Esophagus muscularis mucosa (tissue), 3 donors: ENCODE measurements at regions not wholly inside any gene's neighbourhood (a gene's known extent, or its start where the extent isn't known, plus 50 kb on each side); places are given as distances from the start of the nearest gene placed in this dataset.

Experiments
- POLR2A ChIP-seq: fragments of 450-650 bp; IDR thresholded peaks from one replicate; pipeline ENCODE4 v1.6.1; 2017; ENCODE audit warnings: antibody characterized with exemption, moderate library complexity, mild to moderate bottlenecking, low read depth
- TF ChIP-seq, protein P1 (sequence below), 3 experiments: fragments of 200-600 bp in 2 of 3; fragments of 450-650 bp in 1 of 3; sonication (generic) in 2 of 3; IDR thresholded peaks; one replicate each; pipeline ENCODE4 v1.5.1; 2017 to 2019; ENCODE audit warnings: antibody characterized with exemption in 3 of 3, mild to moderate bottlenecking in 2 of 3, moderate library complexity in 1 of 3

DNA sequence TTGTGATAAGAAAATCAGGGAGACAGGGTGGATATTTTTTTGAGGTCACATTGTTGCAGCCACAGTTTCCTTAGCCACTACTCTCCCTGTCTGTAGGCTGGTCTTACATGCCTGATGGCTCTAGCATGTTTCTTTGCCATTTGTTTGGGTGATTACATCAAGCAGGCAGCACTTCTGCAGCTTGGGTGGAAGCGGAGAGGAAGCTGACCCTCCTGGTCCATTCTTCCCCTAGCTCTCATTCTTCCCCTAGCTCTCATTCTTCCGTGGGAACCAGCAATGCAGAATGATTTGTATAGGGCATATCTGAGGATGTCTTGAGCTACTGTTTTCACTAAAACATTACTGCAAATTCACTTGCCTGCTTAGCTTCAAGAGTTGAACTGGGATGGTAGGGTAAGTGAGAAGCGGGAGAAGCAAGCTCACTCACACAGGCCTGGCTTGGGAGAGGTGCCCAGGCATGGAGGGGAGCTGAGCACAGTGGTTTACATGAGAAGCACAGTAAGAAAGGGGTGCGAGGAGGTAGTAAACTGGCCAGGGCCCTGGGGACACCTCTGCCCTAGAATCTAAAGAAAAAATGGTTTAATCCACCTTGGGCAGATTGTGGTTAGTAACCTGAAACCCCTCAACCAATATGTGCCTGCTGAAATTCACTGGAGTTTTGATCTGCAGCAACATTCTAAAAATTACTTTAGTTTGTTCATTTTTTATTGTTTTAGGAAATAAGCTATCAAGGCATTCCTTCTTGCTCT is 538.9 kb downstream of the RFC3 start:
- no peak for TF ChIP-seq POLR2A
- TF ChIP-seq, protein P1, sequence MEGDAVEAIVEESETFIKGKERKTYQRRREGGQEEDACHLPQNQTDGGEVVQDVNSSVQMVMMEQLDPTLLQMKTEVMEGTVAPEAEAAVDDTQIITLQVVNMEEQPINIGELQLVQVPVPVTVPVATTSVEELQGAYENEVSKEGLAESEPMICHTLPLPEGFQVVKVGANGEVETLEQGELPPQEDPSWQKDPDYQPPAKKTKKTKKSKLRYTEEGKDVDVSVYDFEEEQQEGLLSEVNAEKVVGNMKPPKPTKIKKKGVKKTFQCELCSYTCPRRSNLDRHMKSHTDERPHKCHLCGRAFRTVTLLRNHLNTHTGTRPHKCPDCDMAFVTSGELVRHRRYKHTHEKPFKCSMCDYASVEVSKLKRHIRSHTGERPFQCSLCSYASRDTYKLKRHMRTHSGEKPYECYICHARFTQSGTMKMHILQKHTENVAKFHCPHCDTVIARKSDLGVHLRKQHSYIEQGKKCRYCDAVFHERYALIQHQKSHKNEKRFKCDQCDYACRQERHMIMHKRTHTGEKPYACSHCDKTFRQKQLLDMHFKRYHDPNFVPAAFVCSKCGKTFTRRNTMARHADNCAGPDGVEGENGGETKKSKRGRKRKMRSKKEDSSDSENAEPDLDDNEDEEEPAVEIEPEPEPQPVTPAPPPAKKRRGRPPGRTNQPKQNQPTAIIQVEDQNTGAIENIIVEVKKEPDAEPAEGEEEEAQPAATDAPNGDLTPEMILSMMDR (IDR thresholded peaks at IDR 0.05) = no peak
